IMR-90 (cell line): ENCODE measurements at regions not wholly inside any gene's neighbourhood (a gene's known extent, or its start where the extent isn't known, plus 50 kb on each side); places are given as distances from the start of the nearest gene placed in this dataset.
"Not testable (repeated sequence)": the region's sequence is repeated elsewhere in the genome, so short reads cannot be mapped to it uniquely, and the experiment has no call there.

ENCODE experiments used
- ATAC-seq: fragments of 200-7000 bp; cut with Tn5 transposase; 2 replicates; pipeline ENCODE4 v1.9.1; 2020; ENCODE audit warnings: low read depth, mild to moderate bottlenecking, moderate library complexity
- BruUV-seq: library from RNA; stranded (reverse); fragments of 400-500 nt; replicated peaks from 2 replicates; lab custom pipeline; 2021; lab: Mats Ljungman, UMichigan
- CTCF ChIA-PET: fragments of 300-600 bp; formaldehyde crosslinking; extraction: SDS; loops from one replicate; lab custom pipeline; 2021; ENCODE audit warnings: antibody characterized with exemption; lab: Yijun Ruan, JAX
- POLR2A ChIA-PET: fragments of 300-600 bp; sonication (Branson Sonifier 250); formaldehyde crosslinking; loops from one replicate; lab custom pipeline; 2022; ENCODE audit warnings: antibody characterized with exemption; ENCODE audit not compliant: unreplicated experiment; lab: Charles Lee
- DNase-seq: peaks from one replicate; pipeline ENCODE4 v3.0.0; 2013
- H2AFZ ChIP-seq: replicated peaks from 2 replicates; pipeline ENCODE3; 2013; ENCODE audit warnings: low read length, mild to moderate bottlenecking; ENCODE audit not compliant: poor library complexity
- H2AK5ac ChIP-seq: 2 replicates; pipeline ENCODE4 v1.6.1; 2013; ENCODE audit warnings: low read depth, low read length, inconsistent platforms
- H2AK9ac ChIP-seq: replicated peaks from 2 replicates; pipeline ENCODE3; 2013; ENCODE audit warnings: mild to moderate bottlenecking, low read depth, low read length, moderate library complexity; ENCODE audit not compliant: poor library complexity
- H2BK120ac ChIP-seq: 2 replicates; pipeline ENCODE4 v1.6.1; 2013; ENCODE audit warnings: low read depth, low read length, inconsistent platforms
- H2BK15ac ChIP-seq: 3 replicates; pipeline ENCODE4 v1.6.1; 2013; ENCODE audit warnings: low read depth, low read length, inconsistent platforms
- H2BK20ac ChIP-seq: 2 replicates; pipeline ENCODE4 v1.6.1; 2013; ENCODE audit warnings: low read depth, mild to moderate bottlenecking, inconsistent platforms, low read length, moderate library complexity
- H2BK5ac ChIP-seq: 2 replicates; pipeline ENCODE4 v1.6.1; 2013; ENCODE audit warnings: mild to moderate bottlenecking, low read depth, low read length, inconsistent platforms; ENCODE audit not compliant: poor library complexity, severe bottlenecking
- H3K14ac ChIP-seq: replicated peaks from 2 replicates; pipeline ENCODE4 v1.6.1; 2013; ENCODE audit warnings: low read depth, low read length, inconsistent platforms
- H3K18ac ChIP-seq: 2 replicates; pipeline ENCODE4 v1.6.1; 2013; ENCODE audit warnings: low read depth, low read length, control low read depth
- H3K23ac ChIP-seq: 2 replicates; pipeline ENCODE4 v1.6.1; 2013; ENCODE audit warnings: low read depth, low read length, inconsistent platforms
- H3K27ac ChIP-seq: 2 replicates; pipeline ENCODE4 v1.5.1; 2013; ENCODE audit warnings: mild to moderate bottlenecking, control low read depth, low read length; ENCODE audit not compliant: insufficient read depth
- H3K27me3 ChIP-seq: 2 replicates; pipeline ENCODE4 v1.6.1; 2013; ENCODE audit warnings: low read length; ENCODE audit not compliant: control insufficient read depth, insufficient read depth
- H3K36me3 ChIP-seq: 2 replicates; pipeline ENCODE4 v1.6.1; 2013; ENCODE audit warnings: low read length, mixed read lengths; ENCODE audit not compliant: control insufficient read depth, insufficient read depth
- H3K4ac ChIP-seq: 2 replicates; pipeline ENCODE4 v1.6.1; 2013; ENCODE audit warnings: low read depth, low read length, inconsistent platforms
- H3K4me1 ChIP-seq: 2 replicates; pipeline ENCODE4 v1.6.1; 2013; ENCODE audit warnings: low read length, mixed read lengths; ENCODE audit not compliant: control insufficient read depth, insufficient read depth
- H3K4me2 ChIP-seq: 2 replicates; pipeline ENCODE4 v1.6.1; 2013; ENCODE audit warnings: low read depth, mild to moderate bottlenecking, control low read depth, low read length, moderate library complexity
- H3K4me3 ChIP-seq: 2 replicates; pipeline ENCODE4 v1.5.1; 2013; ENCODE audit warnings: low read depth, mild to moderate bottlenecking, control low read depth, low read length, moderate library complexity; ENCODE audit not compliant: insufficient read depth
- H3K56ac ChIP-seq: 2 replicates; pipeline ENCODE4 v1.6.1; 2013; ENCODE audit warnings: low read length, inconsistent platforms; ENCODE audit not compliant: insufficient read depth; ENCODE audit errors: extremely low read depth
- H3K79me1 ChIP-seq, 2 experiments: 2 replicates each; pipeline ENCODE4 v1.6.1; 2013; ENCODE audit warnings: low read length in 2 of 2, inconsistent platforms in 1 of 2, low read depth in 1 of 2
- H3K9ac ChIP-seq: 2 replicates; pipeline ENCODE4 v1.6.1; 2013; ENCODE audit warnings: low read depth, low read length, control low read depth
- H3K9me1 ChIP-seq: 2 replicates; pipeline ENCODE4 v1.6.1; 2013; ENCODE audit warnings: low read length, inconsistent platforms; ENCODE audit not compliant: insufficient read depth
- H3K9me3 ChIP-seq: 2 replicates; pipeline ENCODE4 v1.6.1; 2013; ENCODE audit warnings: low read length; ENCODE audit not compliant: control insufficient read depth, insufficient read depth
- H4K20me1 ChIP-seq: 2 replicates; pipeline ENCODE4 v1.6.1; 2013; ENCODE audit warnings: low read length, inconsistent platforms; ENCODE audit not compliant: insufficient read depth
- H4K5ac ChIP-seq: 2 replicates; pipeline ENCODE4 v1.6.1; 2013; ENCODE audit warnings: mild to moderate bottlenecking, low read depth, low read length, control low read depth
- H4K8ac ChIP-seq, 2 experiments: 2 replicates each; pipeline ENCODE4 v1.6.1; 2013; ENCODE audit warnings: low read depth in 2 of 2, low read length in 2 of 2, control low read depth in 1 of 2, inconsistent platforms in 1 of 2
- H4K91ac ChIP-seq: 2 replicates; pipeline ENCODE4 v1.6.1; 2013; ENCODE audit warnings: low read depth, low read length, inconsistent platforms; ENCODE audit not compliant: insufficient read depth
- WGBS, 2 experiments: methylation state at CpG; one replicate each; pipeline versions ENCODE4 v1.1.5 to v1.1.7; 2013; ENCODE audit warnings: missing lambda C conversion rate in 2 of 2; ENCODE audit not compliant: insufficient read length in 1 of 2; ENCODE audit errors: extremely low coverage in 2 of 2; 5-methylcytosine and 5-hydroxymethylcytosine counted together
- dilution Hi-C: fragments of 300-500 bp; cut with HindIII; formaldehyde crosslinking; loops from one replicate; pipeline ENCODE4 v1.14.3; 2018; ENCODE audit warnings: low sequenced_read_pairs; ENCODE audit not compliant: unreplicated experiment
- in situ Hi-C: fragments of 300-500 bp; cut with MboI; formaldehyde crosslinking; loops from 3 replicates; pipeline ENCODE4 v1.14.3; 2019; ENCODE audit warnings: low sequenced_read_pairs, inconsistent platforms, mixed read lengths
- intact Hi-C: fragments of 100-400 bp; cut with micrococcal nuclease; formaldehyde crosslinking; loops from 2 replicates; pipeline ENCODE4 v1.10.0; 2022

DNA sequence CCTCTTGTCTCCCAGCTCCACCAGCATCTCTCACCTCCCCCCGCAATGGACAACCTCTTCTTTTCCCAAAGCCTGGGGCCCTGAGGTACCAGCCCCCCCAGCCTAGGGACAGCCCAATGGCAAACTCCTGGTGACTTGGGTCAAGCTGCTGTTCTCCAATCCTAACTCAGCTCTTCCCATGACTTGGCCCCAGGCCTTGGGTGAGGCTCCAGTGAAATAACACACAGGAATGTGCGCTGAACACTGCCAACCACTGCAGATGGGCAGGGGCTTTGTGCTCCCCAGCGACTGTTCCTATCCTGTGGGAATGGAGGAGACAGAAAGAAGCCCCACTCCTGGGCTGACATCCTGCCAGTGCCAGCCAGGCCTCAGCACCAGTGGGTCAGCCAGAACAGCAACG lies 125.2 kb downstream of the LRRC37A3 start:
- DNase-seq, in situ Hi-C loops, H3K14ac ChIP-seq, H3K4ac ChIP-seq, H3K9me3 ChIP-seq, H3K4me1 ChIP-seq, H3K27ac ChIP-seq, H3K36me3 ChIP-seq, H2AFZ ChIP-seq, H3K9ac ChIP-seq, H3K23ac ChIP-seq, CTCF ChIA-PET, H2AK5ac ChIP-seq, BruUV-seq, H4K5ac ChIP-seq, H3K27me3 ChIP-seq, dilution Hi-C loops, ATAC-seq, H2BK20ac ChIP-seq, H4K91ac ChIP-seq, H2BK5ac ChIP-seq, H3K4me2 ChIP-seq, intact Hi-C loops, H2BK15ac ChIP-seq, H3K79me1 ChIP-seq, H4K20me1 ChIP-seq, H3K4me3 ChIP-seq, H3K18ac ChIP-seq, H2BK120ac ChIP-seq, H4K8ac ChIP-seq, H3K9me1 ChIP-seq, POLR2A ChIA-PET, H2AK9ac ChIP-seq, H3K56ac ChIP-seq: not testable (repeated sequence)
- WGBS, 2 experiments: no CpG with 5 or more reads among the region's 4 CpGs
